Motor neuron (in vitro differentiated cells): ENCODE measurements at regions not wholly inside any gene's neighbourhood (a gene's known extent, or its start where the extent isn't known, plus 50 kb on each side); places are given as distances from the start of the nearest gene placed in this dataset.

Experiments used
- ATAC-seq, 8 experiments: fragments of 200-7000 bp; cut with Tn5 transposase; replicated peaks in 6 of 8; 2 replicates each; pipeline ENCODE4 v1.8.0; 2021; ENCODE audit warnings: mild to moderate bottlenecking in 8 of 8, moderate library complexity in 8 of 8
- H3K27ac ChIP-seq, 2 donors: fragments of 250-450 bp; sonication (Bioruptor Pico); 2 replicates each; pipeline ENCODE4 v1.9.0; 2021; ENCODE audit warnings: antibody characterized with exemption in 2 of 2, mild to moderate bottlenecking in 2 of 2, moderate library complexity in 1 of 2
- H3K4me1 ChIP-seq, 2 donors: fragments of 250-450 bp; sonication (Bioruptor Pico); replicated peaks in 1 of 2; 2 replicates each; pipeline ENCODE4 v1.6.1; 2021; ENCODE audit warnings: antibody characterized with exemption in 2 of 2, mild to moderate bottlenecking in 2 of 2, moderate library complexity in 1 of 2
- H3K4me3 ChIP-seq, 5 donors: fragments of 250-450 bp; sonication (Bioruptor Pico); 2 replicates each; pipeline ENCODE4 v1.9.0; 2021; ENCODE audit warnings: antibody characterized with exemption in 5 of 5, mild to moderate bottlenecking in 5 of 5, moderate library complexity in 4 of 5
- WGBS, 10 experiments: fragments of 450-650 bp; shearing (Covaris generic); methylation state at CpG; one replicate each; pipeline ENCODE4 v1.0.0; 2022; 5-methylcytosine and 5-hydroxymethylcytosine counted together
- in situ Hi-C, 9 experiments: fragments of 400-800 bp; cut with MboI; loops; one replicate each; pipeline ENCODE4 v1.15.0; 2021; ENCODE audit warnings: low sequenced_read_pairs in 9 of 9, low pct_unique_long_range_greater_than_20kb in 2 of 9; ENCODE audit not compliant: unreplicated experiment in 9 of 9

- in situ Hi-C loops: no loop called here
- Histone ChIP-seq H3K4me3 (no peak overlapping the region), H3K27ac (no peak overlapping the region), H3K4me1 (no peaks in the 10 kb centered on the region)
- ATAC-seq: peak in 1 of 8 experiments; percentile 59
- WGBS, 10 experiments: 39 to 93% (median 72%) methylated on average over 2 to 15 of the region's 16 CpGs
Observed at GRCh38 chr6:6834356-6835222, 246.1 kb downstream of the LY86 start.

GRCh38 chr6:6835223-6835503 lies 246.6 kb downstream of the LY86 start:
- Histone ChIP-seq H3K27ac (no peak overlapping the region), H3K4me3 (no peak overlapping the region), H3K4me1 (no peaks in the 10 kb centered on the region)
- 0 to 83% (median 60%) methylated on average over 1 of the region's 1 CpG; no CpG with 5 or more reads in 3 of the 10 experiments for WGBS, 10 experiments
- peak in 1 of 8 experiments; percentile 93 for ATAC-seq
- in situ Hi-C loops: no loop called here

- no peaks in the 10 kb centered on the region for H3K4me1 ChIP-seq
- in situ Hi-C loops: no loop called here
- no peak for ATAC-seq
- 0 to 86% (median 47%) methylated on average over 1 to 3 of the region's 3 CpGs; no CpG with 5 or more reads in 2 of the 10 experiments for WGBS, 10 experiments
- H3K4me3 ChIP-seq: no peak overlapping the region
- no peak overlapping the region for H3K27ac ChIP-seq
Observed at GRCh38 chr6:6836609-6837406, 248.3 kb downstream of the LY86 start.

- Histone ChIP-seq H3K27ac (no peak overlapping the region), H3K4me1 (no peaks in the 10 kb centered on the region), H3K4me3 (no peak overlapping the region)
- in situ Hi-C loops: no loop called here
- 60 to 100% (median 75%) methylated on average over 1 to 3 of the region's 4 CpGs; no CpG with 5 or more reads in 2 of the 10 experiments for WGBS, 10 experiments
- no peak for ATAC-seq
Observed at GRCh38 chr6:6837541-6838080, 249.1 kb downstream of the LY86 start.

GRCh38 chr6:6840831-6841291 lies 252.3 kb downstream of the LY86 start:
- Histone ChIP-seq H3K27ac (no peak overlapping the region), H3K4me1 (no peaks in the 10 kb centered on the region), H3K4me3 (no peak overlapping the region)
- 27 to 100% (median 80%) methylated on average over 1 to 4 of the region's 5 CpGs for WGBS, 10 experiments
- in situ Hi-C loops: no loop called here
- no peak for ATAC-seq

- H3K4me1 ChIP-seq: no peaks in the 10 kb centered on the region
- peak in 1 of 8 experiments; percentile 93 for ATAC-seq
- in situ Hi-C loops: no loop called here
- H3K4me3 ChIP-seq: no peak overlapping the region
- WGBS, 10 experiments: 2 to 100% (median 49%) methylated on average over 1 to 3 of the region's 3 CpGs; no CpG with 5 or more reads in 1 of the 10 experiments
- H3K27ac ChIP-seq: no peak overlapping the region
Observed at GRCh38 chr6:6841571-6841970, 253.1 kb downstream of the LY86 start.

GRCh38 chr6:6842291-6842690 lies 253.8 kb downstream of the LY86 start:
- Histone ChIP-seq H3K4me1 (no peaks in the 10 kb centered on the region), H3K27ac (no peak overlapping the region), H3K4me3 (no peak overlapping the region)
- no peak for ATAC-seq
- WGBS, 10 experiments: 52 to 91% (median 77%) methylated on average over 2 to 5 of the region's 5 CpGs; no CpG with 5 or more reads in 1 of the 10 experiments
- in situ Hi-C loops: no loop called here

GRCh38 chr6:6843057-6843627 lies 254.6 kb downstream of the LY86 start:
- in situ Hi-C loops: no loop called here
- no peak overlapping the region for H3K4me3 ChIP-seq
- H3K27ac ChIP-seq: no peak overlapping the region
- ATAC-seq: peak in 2 of 8 experiments; percentile 52 to 77
- 0 to 100% (median 71%) methylated on average over 1 to 5 of the region's 5 CpGs; no CpG with 5 or more reads in 2 of the 10 experiments for WGBS, 10 experiments
- no peaks in the 10 kb centered on the region for H3K4me1 ChIP-seq

GRCh38 chr6:6843777-6844176 lies 255.3 kb downstream of the LY86 start:
- H3K27ac ChIP-seq: no peak overlapping the region
- no peak overlapping the region for H3K4me3 ChIP-seq
- in situ Hi-C loops: no loop called here
- H3K4me1 ChIP-seq: no peaks in the 10 kb centered on the region
- WGBS, 10 experiments: 78 to 100% (median 100%) methylated on average over 1 of the region's 1 CpG; no CpG with 5 or more reads in 7 of the 10 experiments
- ATAC-seq: no peak

GRCh38 chr6:6844530-6844929 lies 256.0 kb downstream of the LY86 start:
- ATAC-seq: no peak
- 58 to 100% (median 84%) methylated on average over 1 to 4 of the region's 4 CpGs; no CpG with 5 or more reads in 2 of the 10 experiments for WGBS, 10 experiments
- no peaks in the 10 kb centered on the region for H3K4me1 ChIP-seq
- in situ Hi-C loops: no loop called here
- no peak overlapping the region for H3K4me3 ChIP-seq
- no peak overlapping the region for H3K27ac ChIP-seq

GRCh38 chr6:6845603-6846002 lies 257.1 kb downstream of the LY86 start:
- Histone ChIP-seq H3K4me1 (no peaks in the 10 kb centered on the region), H3K4me3 (no peak overlapping the region), H3K27ac (no peak overlapping the region)
- 35 to 86% (median 63%) methylated on average over 1 to 3 of the region's 3 CpGs for WGBS, 10 experiments
- no peak for ATAC-seq
- in situ Hi-C loops: no loop called here

GRCh38 chr6:6847591-6847990 lies 259.1 kb downstream of the LY86 start:
- in situ Hi-C loops: no loop called here
- no peak for ATAC-seq
- no peak overlapping the region for H3K27ac ChIP-seq
- H3K4me1 ChIP-seq: no peaks in the 10 kb centered on the region
- no peak overlapping the region for H3K4me3 ChIP-seq
- 14 to 75% (median 40%) methylated on average over 1 to 2 of the region's 3 CpGs; no CpG with 5 or more reads in 7 of the 10 experiments for WGBS, 10 experiments
